ENCODE measurements at regions not wholly inside any gene's neighbourhood (a gene's known extent, or its start where the extent isn't known, plus 50 kb on each side); places are given as distances from the start of the nearest gene placed in this dataset.

GRCh38 chr18:30457156-30457555, 585.4 kb downstream of the DSC3 start:
- TF ChIP-seq, protein P1, sequence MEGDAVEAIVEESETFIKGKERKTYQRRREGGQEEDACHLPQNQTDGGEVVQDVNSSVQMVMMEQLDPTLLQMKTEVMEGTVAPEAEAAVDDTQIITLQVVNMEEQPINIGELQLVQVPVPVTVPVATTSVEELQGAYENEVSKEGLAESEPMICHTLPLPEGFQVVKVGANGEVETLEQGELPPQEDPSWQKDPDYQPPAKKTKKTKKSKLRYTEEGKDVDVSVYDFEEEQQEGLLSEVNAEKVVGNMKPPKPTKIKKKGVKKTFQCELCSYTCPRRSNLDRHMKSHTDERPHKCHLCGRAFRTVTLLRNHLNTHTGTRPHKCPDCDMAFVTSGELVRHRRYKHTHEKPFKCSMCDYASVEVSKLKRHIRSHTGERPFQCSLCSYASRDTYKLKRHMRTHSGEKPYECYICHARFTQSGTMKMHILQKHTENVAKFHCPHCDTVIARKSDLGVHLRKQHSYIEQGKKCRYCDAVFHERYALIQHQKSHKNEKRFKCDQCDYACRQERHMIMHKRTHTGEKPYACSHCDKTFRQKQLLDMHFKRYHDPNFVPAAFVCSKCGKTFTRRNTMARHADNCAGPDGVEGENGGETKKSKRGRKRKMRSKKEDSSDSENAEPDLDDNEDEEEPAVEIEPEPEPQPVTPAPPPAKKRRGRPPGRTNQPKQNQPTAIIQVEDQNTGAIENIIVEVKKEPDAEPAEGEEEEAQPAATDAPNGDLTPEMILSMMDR (IDR thresholded peaks at IDR 0.05; ENCODE audit: insufficient read depth, low read length) = no peak
- TF ChIP-seq POLR2AphosphoS5 (IDR thresholded peaks at IDR 0.05; ENCODE audit: low read depth) (no peak), SPI1 (IDR thresholded peaks at IDR 0.05; ENCODE audit: borderline replicate concordance, low read depth) (no peak), GABPA (IDR thresholded peaks at IDR 0.05; ENCODE audit: low read depth) (no peak)
- TF ChIP-seq, protein P2, sequence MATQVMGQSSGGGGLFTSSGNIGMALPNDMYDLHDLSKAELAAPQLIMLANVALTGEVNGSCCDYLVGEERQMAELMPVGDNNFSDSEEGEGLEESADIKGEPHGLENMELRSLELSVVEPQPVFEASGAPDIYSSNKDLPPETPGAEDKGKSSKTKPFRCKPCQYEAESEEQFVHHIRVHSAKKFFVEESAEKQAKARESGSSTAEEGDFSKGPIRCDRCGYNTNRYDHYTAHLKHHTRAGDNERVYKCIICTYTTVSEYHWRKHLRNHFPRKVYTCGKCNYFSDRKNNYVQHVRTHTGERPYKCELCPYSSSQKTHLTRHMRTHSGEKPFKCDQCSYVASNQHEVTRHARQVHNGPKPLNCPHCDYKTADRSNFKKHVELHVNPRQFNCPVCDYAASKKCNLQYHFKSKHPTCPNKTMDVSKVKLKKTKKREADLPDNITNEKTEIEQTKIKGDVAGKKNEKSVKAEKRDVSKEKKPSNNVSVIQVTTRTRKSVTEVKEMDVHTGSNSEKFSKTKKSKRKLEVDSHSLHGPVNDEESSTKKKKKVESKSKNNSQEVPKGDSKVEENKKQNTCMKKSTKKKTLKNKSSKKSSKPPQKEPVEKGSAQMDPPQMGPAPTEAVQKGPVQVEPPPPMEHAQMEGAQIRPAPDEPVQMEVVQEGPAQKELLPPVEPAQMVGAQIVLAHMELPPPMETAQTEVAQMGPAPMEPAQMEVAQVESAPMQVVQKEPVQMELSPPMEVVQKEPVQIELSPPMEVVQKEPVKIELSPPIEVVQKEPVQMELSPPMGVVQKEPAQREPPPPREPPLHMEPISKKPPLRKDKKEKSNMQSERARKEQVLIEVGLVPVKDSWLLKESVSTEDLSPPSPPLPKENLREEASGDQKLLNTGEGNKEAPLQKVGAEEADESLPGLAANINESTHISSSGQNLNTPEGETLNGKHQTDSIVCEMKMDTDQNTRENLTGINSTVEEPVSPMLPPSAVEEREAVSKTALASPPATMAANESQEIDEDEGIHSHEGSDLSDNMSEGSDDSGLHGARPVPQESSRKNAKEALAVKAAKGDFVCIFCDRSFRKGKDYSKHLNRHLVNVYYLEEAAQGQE (IDR thresholded peaks at IDR 0.05; ENCODE audit: insufficient replicate concordance, low read depth) = no peak
